Gastroesophageal sphincter (tissue), 3 donors: ENCODE measurements at regions not wholly inside any gene's neighbourhood (a gene's known extent, or its start where the extent isn't known, plus 50 kb on each side); places are given as distances from the start of the nearest gene placed in this dataset.

Source experiments
- CTCF ChIP-seq, 4 experiments: fragments of 200-600 bp in 2 of 4; fragments of 450-650 bp in 2 of 4; sonication (generic) in 1 of 4; IDR thresholded peaks; one replicate each; pipeline ENCODE4 v1.5.1; 2017 to 2019; ENCODE audit warnings: antibody characterized with exemption in 4 of 4, mild to moderate bottlenecking in 2 of 4, moderate library complexity in 2 of 4
- POLR2AphosphoS5 ChIP-seq: sonication (generic); formaldehyde crosslinking; IDR thresholded peaks from one replicate; pipeline ENCODE4 v1.6.1; 2017; ENCODE audit warnings: antibody characterized with exemption

GRCh38 chr19:27906081-27906480 lies 1306.9 kb downstream of the UQCRFS1 start:
- TF ChIP-seq CTCF (IDR thresholded peaks at IDR 0.05) (no peak), POLR2AphosphoS5 (no peak)
